HepG2 (cell line): ENCODE measurements at regions not wholly inside any gene's neighbourhood (a gene's known extent, or its start where the extent isn't known, plus 50 kb on each side); places are given as distances from the start of the nearest gene placed in this dataset.

ENCODE experiments used
- ATAC-seq: fragments of 200-7000 bp; cut with Tn5 transposase; 3 replicates; pipeline ENCODE4 v1.9.1; 2020; ENCODE audit warnings: mild to moderate bottlenecking, moderate library complexity
- BruUV-seq: library from RNA; stranded (reverse); fragments of 400-500 nt; replicated peaks from 2 replicates; lab custom pipeline; 2021; lab: Mats Ljungman, UMichigan
- CTCF ChIA-PET: fragments of 300-600 bp; formaldehyde crosslinking; extraction: SDS; loops from one replicate; lab custom pipeline; 2021; ENCODE audit warnings: low total read pairs, inconsistent platforms, low intra/inter-chr PET ratio; lab: Yijun Ruan, JAX
- POLR2A ChIA-PET: fragments of 350-600 bp; sonication (Branson Sonifier 250); formaldehyde crosslinking; loops from one replicate; lab custom pipeline; 2020; ENCODE audit warnings: antibody characterized with exemption, inconsistent platforms; lab: Yijun Ruan, JAX
- DNase-seq: peaks from one replicate; pipeline ENCODE4 v3.0.0-alpha.2; 2015; ENCODE audit warnings: low spot score
- FAIRE-seq: peaks from 3 replicates; lab custom pipeline; 2011; peaks lifted over from hg19 to GRCh38; lab: Jason Lieb, UNC
- H2AFZ ChIP-seq: one replicate; pipeline ENCODE4 v1.6.1; 2011; ENCODE audit warnings: low read length, inconsistent platforms
- H3K27ac ChIP-seq: fragments of 300-600 bp; 3 replicates; pipeline ENCODE4 v1.8.0; 2011; ENCODE audit warnings: mixed run types, mild to moderate bottlenecking, mixed read lengths, low read length, inconsistent platforms; ENCODE audit not compliant: insufficient read depth; ENCODE audit errors: extremely low read length
- H3K27me3 ChIP-seq, 2 experiments: fragments of 200-600 bp in 1 of 2; 2 replicates in 1 of 2; 3 replicates in 1 of 2; pipeline versions ENCODE4 v1.6.0 to v1.8.0; 2011; ENCODE audit warnings: low read length in 2 of 2, mild to moderate bottlenecking in 2 of 2, moderate library complexity in 2 of 2, inconsistent platforms in 1 of 2; ENCODE audit not compliant: insufficient read depth in 2 of 2, control insufficient read depth in 1 of 2
- H3K36me3 ChIP-seq, 2 experiments: fragments of 200-600 bp in 1 of 2; replicated peaks in 1 of 2; 2 replicates in 1 of 2; 3 replicates in 1 of 2; pipeline versions ENCODE4 v1.5.1 to v1.8.0; 2011; ENCODE audit warnings: low read length in 2 of 2, inconsistent platforms in 1 of 2; ENCODE audit not compliant: insufficient read depth in 2 of 2, control insufficient read depth in 1 of 2
- H3K4me1 ChIP-seq: 2 replicates; pipeline ENCODE4 v1.5.1; 2012; ENCODE audit warnings: low read length, inconsistent platforms; ENCODE audit not compliant: insufficient read depth
- H3K4me2 ChIP-seq: 2 replicates; pipeline ENCODE4 v1.6.0; 2011; ENCODE audit warnings: low read depth, low read length, inconsistent platforms
- H3K4me3 ChIP-seq, 3 experiments: fragments of 200-600 bp in 1 of 3; sonication (generic), shearing (Covaris generic) in 1 of 3; replicated peaks in 1 of 3; 2 replicates each; pipeline ENCODE4 v1.5.1; 2011 to 2016; ENCODE audit warnings: low read length in 3 of 3, inconsistent platforms in 2 of 3, low read depth in 2 of 3, mild to moderate bottlenecking in 2 of 3, control low read depth in 1 of 3, mixed read lengths in 1 of 3; ENCODE audit not compliant: insufficient read depth in 1 of 3
- H3K79me2 ChIP-seq: one replicate; pipeline ENCODE4 v1.6.1; 2011; ENCODE audit warnings: low read length, inconsistent platforms; ENCODE audit not compliant: insufficient read depth
- H3K9ac ChIP-seq: 2 replicates; pipeline ENCODE4 v1.6.0; 2011; ENCODE audit warnings: mild to moderate bottlenecking, low read depth, low read length, inconsistent platforms; ENCODE audit not compliant: insufficient read depth
- H3K9me3 ChIP-seq: 2 replicates; pipeline ENCODE4 v1.5.1; 2012; ENCODE audit warnings: mild to moderate bottlenecking, low read length
- H4K20me1 ChIP-seq: 2 replicates; pipeline ENCODE4 v1.6.0; 2011; ENCODE audit warnings: inconsistent platforms, mild to moderate bottlenecking, low read length, moderate library complexity; ENCODE audit not compliant: insufficient read depth
- ATF7-NPFF ChIP-seq: sonication (generic); formaldehyde crosslinking; IDR thresholded peaks from 2 replicates; pipeline ENCODE4 v1.8.1; 2023; ENCODE audit warnings: mild to moderate bottlenecking, low read depth, missing genetic modification reagents, moderate library complexity
- CC2D1A ChIP-seq: sonication (generic); formaldehyde crosslinking; IDR thresholded peaks from 2 replicates; pipeline ENCODE4 v1.8.1; 2023; ENCODE audit warnings: mild to moderate bottlenecking, missing genetic modification reagents
- IKZF4 ChIP-seq: sonication (generic); formaldehyde crosslinking; IDR thresholded peaks from 2 replicates; pipeline ENCODE4 v1.5.1; 2020; ENCODE audit warnings: borderline replicate concordance, mild to moderate bottlenecking, low read depth, missing genetic modification reagents; ENCODE audit errors: not compliant biosample characterization
- ISL2 ChIP-seq: sonication (generic); formaldehyde crosslinking; IDR thresholded peaks from 2 replicates; pipeline ENCODE4 v1.5.0; 2020; ENCODE audit warnings: missing genetic modification reagents
- KLF15 ChIP-seq: sonication (generic); formaldehyde crosslinking; IDR thresholded peaks from 2 replicates; pipeline ENCODE4 v1.8.1; 2023; ENCODE audit warnings: borderline replicate concordance, mild to moderate bottlenecking, inconsistent platforms, missing genetic modification reagents, mixed read lengths
- NFE2L2 ChIP-seq: fragments of 150-350 bp; IDR thresholded peaks from 2 replicates; pipeline ENCODE4 v1.6.1; 2014; ENCODE audit warnings: low read length
- PHF20 ChIP-seq: sonication (generic); formaldehyde crosslinking; IDR thresholded peaks from 2 replicates; pipeline ENCODE4 v1.5.0; 2020; ENCODE audit warnings: mild to moderate bottlenecking, missing genetic modification reagents
- SOX6 ChIP-seq, 2 experiments: fragments of 450-650 bp in 1 of 2; sonication (generic) in 1 of 2; formaldehyde crosslinking in 1 of 2; IDR thresholded peaks; 2 replicates each; pipeline versions ENCODE4 v1.4.0 to v1.6.1; 2017 to 2020; ENCODE audit warnings: antibody characterized with exemption in 1 of 2, mild to moderate bottlenecking in 1 of 2, missing genetic modification reagents in 1 of 2
- ZBTB1 ChIP-seq: sonication (generic); formaldehyde crosslinking; IDR thresholded peaks from 2 replicates; pipeline ENCODE4 v1.4.0; 2020; ENCODE audit warnings: missing genetic modification reagents, borderline replicate concordance
- ZNF343 ChIP-seq: sonication (generic); formaldehyde crosslinking; IDR thresholded peaks from 2 replicates; pipeline ENCODE4 v1.4.0; 2020; ENCODE audit warnings: mild to moderate bottlenecking, missing genetic modification reagents
- ZNF850 ChIP-seq: sonication (generic); formaldehyde crosslinking; conservative IDR thresholded peaks from 2 replicates; pipeline ENCODE4 v1.9.0; 2021; ENCODE audit warnings: mild to moderate bottlenecking, missing genetic modification reagents
- WGBS: methylation state at CpG from one replicate; pipeline ENCODE4 v1.1.6; 2017; ENCODE audit warnings: low lambda C conversion rate; 5-methylcytosine and 5-hydroxymethylcytosine counted together
- in situ Hi-C: cut with HindIII; loops from 2 replicates; pipeline ENCODE4 v1.10.0; 2017; ENCODE audit warnings: low pct_unique_long_range_greater_than_20kb; ENCODE audit not compliant: extremely low pct_ligation_motif_present
- intact Hi-C: fragments of 100-400 bp; cut with micrococcal nuclease; formaldehyde crosslinking; loops from one replicate; pipeline ENCODE4 v1.10.0; 2022; ENCODE audit not compliant: unreplicated experiment
- TF ChIP-seq, protein P1 (sequence below): sonication (generic); formaldehyde crosslinking; IDR thresholded peaks from 2 replicates; pipeline ENCODE4 v1.8.1; 2022; ENCODE audit warnings: low read depth, mild to moderate bottlenecking, missing genetic modification reagents
- TF ChIP-seq, protein P2 (sequence below): sonication (generic); formaldehyde crosslinking; IDR thresholded peaks from 2 replicates; pipeline ENCODE4 v1.9.0; 2021; ENCODE audit warnings: missing genetic modification reagents, borderline replicate concordance
- TF ChIP-seq, protein P3 (sequence below): sonication (generic); formaldehyde crosslinking; IDR thresholded peaks from 2 replicates; pipeline ENCODE4 v1.8.0; 2022; ENCODE audit warnings: mild to moderate bottlenecking, missing genetic modification reagents, moderate library complexity

DNA sequence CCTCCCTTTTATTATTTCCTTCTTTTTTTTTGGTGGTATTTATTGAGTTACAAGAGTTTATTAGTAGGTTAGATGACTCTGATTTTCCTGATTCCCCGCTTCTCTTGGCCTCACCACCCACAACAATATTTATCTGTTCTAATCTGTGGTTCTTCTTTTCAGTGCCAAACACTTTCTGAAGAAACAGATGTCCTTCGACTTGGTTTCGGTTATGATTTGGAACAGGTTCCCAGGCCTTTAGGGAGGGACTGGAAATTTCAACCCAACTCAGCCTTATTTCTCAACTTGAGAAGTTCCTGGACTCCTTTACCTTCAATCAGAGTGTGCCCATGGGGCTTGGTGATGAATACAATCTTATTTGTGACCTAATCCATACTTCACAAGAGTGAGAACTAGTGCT is 108.1 kb downstream of the UCHL1 start:
- Histone ChIP-seq H3K79me2 (no peaks in the 10 kb centered on the region), H3K9me3 (no peaks in the 10 kb centered on the region), H3K4me2 (no peak overlapping the region)

DNA sequence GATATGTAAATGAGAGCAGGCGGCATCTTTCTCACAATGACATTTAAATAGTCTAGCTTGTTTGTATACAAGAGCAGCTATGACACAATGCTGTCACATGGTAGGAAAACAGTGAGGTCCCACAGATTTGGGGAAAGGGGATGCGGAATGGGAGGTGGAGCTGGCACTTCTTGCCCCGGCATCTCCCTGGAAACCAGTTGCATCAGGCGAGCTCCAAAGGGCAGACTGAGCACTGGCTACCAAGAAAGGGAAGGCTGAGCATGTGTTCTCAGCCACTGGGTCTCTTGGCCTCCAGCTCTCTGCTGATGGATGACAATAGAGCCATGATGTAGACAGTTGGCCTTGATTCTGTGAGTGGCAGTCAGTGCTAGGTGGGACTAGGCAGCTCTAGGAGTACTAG is 109.0 kb downstream of the UCHL1 start:
- H2AFZ ChIP-seq = no peak overlapping the region
- ATAC-seq (no peak), DNase-seq (no peak), FAIRE-seq (no peak)
- CTCF ChIA-PET = no interaction called here
- in situ Hi-C loops = no loop called here
- H3K4me3 ChIP-seq = no peak overlapping the region
- H3K27me3 ChIP-seq = peaks cover 5 to 44% of the 10 kb centered on the region in 2 experiments; a peak in 4 of 5 replicates
- no peaks in the 10 kb centered on the region for H3K4me1 ChIP-seq
- no peak overlapping the region for H3K27ac ChIP-seq
- H4K20me1 ChIP-seq = no peaks in the 10 kb centered on the region
- no peaks in the 10 kb centered on the region for H3K36me3 ChIP-seq
- no peak overlapping the region for H3K4me2 ChIP-seq
- intact Hi-C loops = no loop called here
- no peak overlapping the region for H3K9ac ChIP-seq
- no peaks in the 10 kb centered on the region for H3K79me2 ChIP-seq
- H3K9me3 ChIP-seq = no peaks in the 10 kb centered on the region
- BruUV-seq = no TSS peak
- 11% methylated on average over 4 of the region's 4 CpGs for WGBS
- POLR2A ChIA-PET = no interaction called here
- TF ChIP-seq, protein P1, sequence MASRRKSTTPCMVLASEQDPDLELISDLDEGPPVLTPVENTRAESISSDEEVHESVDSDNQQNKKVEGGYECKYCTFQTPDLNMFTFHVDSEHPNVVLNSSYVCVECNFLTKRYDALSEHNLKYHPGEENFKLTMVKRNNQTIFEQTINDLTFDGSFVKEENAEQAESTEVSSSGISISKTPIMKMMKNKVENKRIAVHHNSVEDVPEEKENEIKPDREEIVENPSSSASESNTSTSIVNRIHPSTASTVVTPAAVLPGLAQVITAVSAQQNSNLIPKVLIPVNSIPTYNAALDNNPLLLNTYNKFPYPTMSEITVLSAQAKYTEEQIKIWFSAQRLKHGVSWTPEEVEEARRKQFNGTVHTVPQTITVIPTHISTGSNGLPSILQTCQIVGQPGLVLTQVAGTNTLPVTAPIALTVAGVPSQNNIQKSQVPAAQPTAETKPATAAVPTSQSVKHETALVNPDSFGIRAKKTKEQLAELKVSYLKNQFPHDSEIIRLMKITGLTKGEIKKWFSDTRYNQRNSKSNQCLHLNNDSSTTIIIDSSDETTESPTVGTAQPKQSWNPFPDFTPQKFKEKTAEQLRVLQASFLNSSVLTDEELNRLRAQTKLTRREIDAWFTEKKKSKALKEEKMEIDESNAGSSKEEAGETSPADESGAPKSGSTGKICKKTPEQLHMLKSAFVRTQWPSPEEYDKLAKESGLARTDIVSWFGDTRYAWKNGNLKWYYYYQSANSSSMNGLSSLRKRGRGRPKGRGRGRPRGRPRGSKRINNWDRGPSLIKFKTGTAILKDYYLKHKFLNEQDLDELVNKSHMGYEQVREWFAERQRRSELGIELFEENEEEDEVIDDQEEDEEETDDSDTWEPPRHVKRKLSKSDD = no peak
- TF ChIP-seq IKZF4 (CRISPR knock-in tag) (no peak), NFE2L2 (no peak), ZNF343 (CRISPR knock-in tag) (no peak), ZNF850 (CRISPR knock-in tag) (no peak), SOX6 (IDR thresholded peaks at IDR 0.05) (no peak), SOX6 (CRISPR knock-in tag; IDR thresholded peaks at IDR 0.05) (no peak), CC2D1A (CRISPR knock-in tag) (no peak), ISL2 (CRISPR knock-in tag) (no peak), ATF7-NPFF (CRISPR knock-in tag) (no peak), ZBTB1 (CRISPR knock-in tag) (no peak)

More for the DNA sequence above, 108.1 kb downstream of the UCHL1 start:
- BruUV-seq = no TSS peak
- Histone ChIP-seq H3K9ac (no peak overlapping the region), H3K4me1 (no peaks in the 10 kb centered on the region), H2AFZ (no peak overlapping the region), H4K20me1 (no peaks in the 10 kb centered on the region), H3K27me3 (peaks cover 5 to 47% of the 10 kb centered on the region in 2 experiments), H3K36me3 (no peaks in the 10 kb centered on the region), H3K4me3 (no peak overlapping the region), H3K27ac (no peak overlapping the region)
- FAIRE-seq = no peak
- TF ChIP-seq, protein P2, sequence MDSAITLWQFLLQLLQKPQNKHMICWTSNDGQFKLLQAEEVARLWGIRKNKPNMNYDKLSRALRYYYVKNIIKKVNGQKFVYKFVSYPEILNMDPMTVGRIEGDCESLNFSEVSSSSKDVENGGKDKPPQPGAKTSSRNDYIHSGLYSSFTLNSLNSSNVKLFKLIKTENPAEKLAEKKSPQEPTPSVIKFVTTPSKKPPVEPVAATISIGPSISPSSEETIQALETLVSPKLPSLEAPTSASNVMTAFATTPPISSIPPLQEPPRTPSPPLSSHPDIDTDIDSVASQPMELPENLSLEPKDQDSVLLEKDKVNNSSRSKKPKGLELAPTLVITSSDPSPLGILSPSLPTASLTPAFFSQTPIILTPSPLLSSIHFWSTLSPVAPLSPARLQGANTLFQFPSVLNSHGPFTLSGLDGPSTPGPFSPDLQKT = no peak
- TF ChIP-seq, protein P3, sequence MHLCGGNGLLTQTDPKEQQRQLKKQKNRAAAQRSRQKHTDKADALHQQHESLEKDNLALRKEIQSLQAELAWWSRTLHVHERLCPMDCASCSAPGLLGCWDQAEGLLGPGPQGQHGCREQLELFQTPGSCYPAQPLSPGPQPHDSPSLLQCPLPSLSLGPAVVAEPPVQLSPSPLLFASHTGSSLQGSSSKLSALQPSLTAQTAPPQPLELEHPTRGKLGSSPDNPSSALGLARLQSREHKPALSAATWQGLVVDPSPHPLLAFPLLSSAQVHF = no peak
- TF ChIP-seq KLF15 (no peak), PHF20 (CRISPR knock-in tag) (no peak)
- DNase-seq = no peak
- ChIA-PET CTCF (no interaction called here), POLR2A (no interaction called here)
- in situ Hi-C loops = no loop called here
- no peak for ATAC-seq
- WGBS = 7% methylated on average over 3 of the region's 3 CpGs
- intact Hi-C loops = no loop called here
